Lower leg skin (tissue), 4 donors: ENCODE measurements at regions not wholly inside any gene's neighbourhood (a gene's known extent, or its start where the extent isn't known, plus 50 kb on each side); places are given as distances from the start of the nearest gene placed in this dataset.
"Not testable (repeated sequence)": the region's sequence is repeated elsewhere in the genome, so short reads cannot be mapped to it uniquely, and the experiment has no call there.

ENCODE experiments used
- DNase-seq, 2 donors: peaks; one replicate each; pipeline ENCODE4 v3.0.0-alpha.2; 2019; ENCODE audit warnings: low spot score in 2 of 2
- H3K4me3 ChIP-seq: fragments of 200-600 bp; sonication (generic); 2 replicates; pipeline ENCODE4 v1.5.1; 2017; ENCODE audit warnings: mild to moderate bottlenecking, low read depth; ENCODE audit not compliant: poor library complexity, severe bottlenecking
- CTCF ChIP-seq, 3 donors: fragments of 450-650 bp; IDR thresholded peaks; one replicate each; pipeline ENCODE4 v1.5.1; 2016; ENCODE audit warnings: antibody characterized with exemption in 3 of 3, mild to moderate bottlenecking in 3 of 3, moderate library complexity in 2 of 3
- POLR2A ChIP-seq, 2 donors: fragments of 450-650 bp; IDR thresholded peaks; one replicate each; pipeline ENCODE4 v1.6.1; 2016 to 2017; ENCODE audit warnings: antibody characterized with exemption in 2 of 2, mild to moderate bottlenecking in 1 of 2, moderate library complexity in 1 of 2
- WGBS, 2 donors: methylation state at CpG; one replicate each; pipeline ENCODE4 v1.1.5; 2018; 5-methylcytosine and 5-hydroxymethylcytosine counted together
- intact Hi-C: fragments of 100-400 bp; cut with DNase I; formaldehyde crosslinking; loops from one replicate; pipeline ENCODE4 v1.15.0; 2023; ENCODE audit warnings: low total_unique reads

DNA sequence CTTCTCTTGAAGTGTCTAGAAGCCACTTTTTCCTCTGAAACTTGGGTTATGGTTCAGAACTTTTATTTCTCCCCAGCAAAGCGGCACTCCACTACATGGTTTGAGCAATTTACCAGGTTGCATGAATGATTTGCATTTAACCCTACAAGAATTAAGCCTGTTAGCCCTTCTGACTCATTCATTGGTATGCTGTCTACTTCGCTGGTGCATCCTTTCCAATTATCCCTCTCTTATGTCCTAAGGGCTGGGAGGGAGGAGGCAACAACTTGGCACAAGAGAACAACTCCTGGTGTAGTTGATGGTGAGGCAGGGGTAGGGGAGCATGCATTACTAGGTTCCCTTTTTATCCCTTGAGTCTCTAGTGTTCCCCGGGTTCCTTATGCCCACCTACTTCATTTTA lies 293.4 kb upstream of the MEX3C start:
- DNase-seq = no peak
- intact Hi-C loops = no loop called here
- H3K4me3 ChIP-seq = no peak overlapping the region
- TF ChIP-seq CTCF (IDR thresholded peaks at IDR 0.05) (no peak), POLR2A (IDR thresholded peaks at IDR 0.05) (no peak)
- WGBS, 2 donors = 60 to 68% methylated on average over 3 of the region's 3 CpGs

GRCh38 chr18:51491678-51492372 lies 294.3 kb upstream of the MEX3C start:
- TF ChIP-seq CTCF (IDR thresholded peaks at IDR 0.05) = no peak
- TF ChIP-seq POLR2A (IDR thresholded peaks at IDR 0.05) = no peak
- intact Hi-C loops = no loop called here
- H3K4me3 ChIP-seq = no peak overlapping the region
- 67 to 70% methylated on average over 4 of the region's 4 CpGs for WGBS, 2 donors
- no peak for DNase-seq

DNA sequence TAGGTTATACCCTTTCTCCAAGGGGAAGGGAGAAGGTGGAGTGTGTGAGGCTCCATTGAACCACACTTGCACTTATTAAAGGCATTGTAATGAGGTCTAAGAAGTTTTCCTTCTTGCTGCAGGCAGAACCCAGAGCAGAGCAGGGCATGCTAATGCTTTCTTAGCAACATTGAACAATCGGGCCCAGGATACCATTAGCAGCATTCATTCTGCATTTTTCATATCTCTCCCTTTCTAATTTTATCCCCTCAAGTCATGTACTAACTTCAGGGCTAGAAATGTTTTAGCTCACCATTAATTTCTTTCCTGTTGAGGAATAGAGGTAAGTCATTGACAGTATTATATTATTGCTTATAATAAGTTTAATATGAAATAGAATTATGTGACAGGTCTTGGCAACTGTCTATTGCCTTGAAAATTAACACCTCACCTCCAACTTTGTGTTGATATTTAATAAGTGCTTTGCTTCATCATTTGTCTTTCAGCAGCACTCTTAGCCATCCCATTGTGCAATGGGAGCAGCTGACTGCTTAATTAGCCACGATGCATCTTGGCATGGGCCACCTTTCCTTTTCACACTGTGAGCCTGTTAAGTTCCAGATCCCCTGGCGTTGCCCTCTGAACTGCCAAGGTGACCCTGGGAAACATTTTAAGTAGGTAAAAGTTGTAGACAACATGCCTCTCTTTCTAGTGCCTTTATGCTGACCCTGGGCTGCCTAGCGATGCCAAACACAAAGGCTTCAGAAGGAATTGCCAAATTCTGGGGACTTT lies 300.8 kb upstream of the MEX3C start:
- no peak overlapping the region for H3K4me3 ChIP-seq
- WGBS, 2 donors = 63 to 64% methylated on average over 4 of the region's 4 CpGs
- no peak for DNase-seq
- intact Hi-C loops = no loop called here
- no peak for TF ChIP-seq CTCF (IDR thresholded peaks at IDR 0.05)
- no peak for TF ChIP-seq POLR2A (IDR thresholded peaks at IDR 0.05)

GRCh38 chr18:51503351-51503750 lies 305.9 kb upstream of the MEX3C start:
- DNase-seq = no peak
- no peak overlapping the region for H3K4me3 ChIP-seq

DNA sequence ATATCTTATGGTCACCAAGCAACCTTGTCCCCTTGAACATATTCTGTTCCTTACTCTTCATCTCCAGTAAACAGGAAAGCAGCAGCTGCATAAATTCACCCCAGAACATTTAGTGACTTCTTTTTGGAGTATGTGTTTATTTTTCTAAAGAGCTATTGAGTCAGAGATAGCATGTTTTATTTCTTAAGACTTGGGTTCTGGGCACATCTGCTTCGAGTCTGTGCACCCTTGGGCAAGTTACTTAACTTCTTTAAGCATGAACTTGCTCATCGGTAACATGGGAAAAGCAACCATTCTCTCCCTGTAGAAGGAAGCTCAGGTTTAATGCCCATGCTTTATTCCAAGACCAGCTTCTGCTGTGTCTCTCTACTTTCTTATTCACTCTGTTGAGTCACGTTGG lies 309.3 kb upstream of the MEX3C start:
- intact Hi-C loops = no loop called here
- no peak for DNase-seq
- no peak overlapping the region for H3K4me3 ChIP-seq
- TF ChIP-seq POLR2A (IDR thresholded peaks at IDR 0.05) = no peak
- TF ChIP-seq CTCF (IDR thresholded peaks at IDR 0.05) = no peak
- WGBS, 2 donors = 69 to 78% methylated on average over 3 of the region's 3 CpGs

More at GRCh38 chr18:51503351-51503750, 305.9 kb upstream of the MEX3C start:
- TF ChIP-seq POLR2A (IDR thresholded peaks at IDR 0.05) (no peak), CTCF (IDR thresholded peaks at IDR 0.05) (no peak)
- intact Hi-C loops = no loop called here

- intact Hi-C loops, H3K4me3 ChIP-seq: not testable (repeated sequence)
- 91 to 92% methylated on average over 7 of the region's 7 CpGs for WGBS, 2 donors
These were observed 310.9 kb upstream of the MEX3C start for GRCh38 chr18:51508410-51508809.

More at GRCh38 chr18:51508410-51508809, 310.9 kb upstream of the MEX3C start:
- not testable (repeated sequence) for DNase-seq
